ENCODE measurements at regions not wholly inside any gene's neighbourhood (a gene's known extent, or its start where the extent isn't known, plus 50 kb on each side); places are given as distances from the start of the nearest gene placed in this dataset.

DNA sequence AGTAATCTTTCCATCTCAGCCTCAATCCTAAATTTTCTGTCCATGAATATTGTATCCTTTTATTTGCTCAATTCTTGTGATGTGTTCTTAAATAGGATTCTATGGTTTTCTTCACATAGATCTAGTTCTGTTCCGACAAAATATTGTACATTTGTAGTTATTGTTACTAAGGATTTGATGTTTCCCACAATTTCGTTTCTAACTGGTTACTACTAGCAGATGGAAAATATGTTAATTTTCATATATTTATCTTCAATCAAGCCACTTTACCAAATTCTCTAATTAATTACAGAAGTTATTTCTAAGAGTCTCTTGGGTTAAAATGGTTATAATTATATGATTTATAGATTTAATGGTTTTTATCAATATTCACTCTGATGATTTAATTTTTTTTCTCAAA is 60.3 kb downstream of the SEC61B start:
- intact Hi-C loops (cut with micrococcal nuclease), result no loop called here

DNA sequence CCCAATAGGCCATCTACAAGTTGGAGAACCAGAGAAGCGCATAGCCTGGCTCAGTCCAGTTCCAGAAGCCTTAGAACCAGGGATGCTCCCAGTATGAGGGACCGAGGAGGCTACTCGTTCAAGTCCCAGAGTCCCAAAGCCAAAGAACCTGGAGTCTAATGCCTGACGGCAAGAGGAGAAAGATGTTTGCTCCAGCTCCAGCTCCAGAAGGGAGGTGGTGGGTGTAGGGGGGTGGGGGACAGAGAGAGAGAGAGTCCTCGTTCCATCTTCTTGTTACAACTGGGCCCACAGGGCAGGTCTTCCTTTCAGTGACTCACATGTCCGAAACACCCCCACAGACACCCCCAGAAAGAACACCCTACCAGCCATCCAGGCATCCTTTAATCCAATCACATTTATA is 63.9 kb downstream of the SEC61B start:
- intact Hi-C loops (cut with micrococcal nuclease), result no loop called here

DNA sequence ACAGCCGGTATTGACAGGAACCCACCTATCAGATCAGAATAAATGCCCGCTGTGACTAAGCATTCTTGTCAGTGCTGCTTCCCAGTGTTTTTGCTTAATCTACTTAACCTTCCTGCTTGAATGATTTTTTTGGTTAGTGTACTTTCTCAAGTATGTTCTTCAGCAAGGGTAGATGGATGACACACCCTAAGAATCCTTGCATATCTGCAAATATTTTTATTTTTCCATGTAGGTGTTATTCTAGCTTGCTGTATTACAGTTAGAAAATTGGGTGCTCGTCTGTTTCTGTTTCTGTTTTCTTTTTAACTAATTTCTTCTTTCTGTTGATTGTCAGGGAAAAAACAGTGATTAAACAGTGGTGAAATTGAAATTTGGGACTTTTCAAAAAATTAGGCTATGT is 64.5 kb downstream of the SEC61B start:
- intact Hi-C loops (cut with micrococcal nuclease), result no loop called here

DNA sequence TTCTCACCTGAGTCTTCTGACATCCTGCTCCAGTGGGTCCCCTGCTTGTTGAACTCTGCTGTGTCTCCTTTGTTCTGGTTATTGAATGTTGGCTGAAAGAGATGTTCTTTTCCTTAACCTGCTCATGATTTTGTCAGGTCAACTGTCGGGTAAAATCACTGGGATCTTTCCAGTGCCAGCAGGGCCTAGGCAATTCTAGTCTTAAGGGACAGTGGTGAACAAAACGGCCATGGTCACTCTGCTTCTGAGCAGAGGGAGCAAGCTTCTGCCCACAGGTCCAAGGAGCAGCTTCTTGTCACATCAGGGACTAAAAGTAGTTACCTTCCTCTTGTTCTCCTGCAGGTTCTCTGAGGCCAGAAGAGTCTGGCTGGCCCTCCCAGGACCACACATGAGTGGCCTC is 65.6 kb downstream of the SEC61B start:
- intact Hi-C loops (cut with micrococcal nuclease), result no loop called here

DNA sequence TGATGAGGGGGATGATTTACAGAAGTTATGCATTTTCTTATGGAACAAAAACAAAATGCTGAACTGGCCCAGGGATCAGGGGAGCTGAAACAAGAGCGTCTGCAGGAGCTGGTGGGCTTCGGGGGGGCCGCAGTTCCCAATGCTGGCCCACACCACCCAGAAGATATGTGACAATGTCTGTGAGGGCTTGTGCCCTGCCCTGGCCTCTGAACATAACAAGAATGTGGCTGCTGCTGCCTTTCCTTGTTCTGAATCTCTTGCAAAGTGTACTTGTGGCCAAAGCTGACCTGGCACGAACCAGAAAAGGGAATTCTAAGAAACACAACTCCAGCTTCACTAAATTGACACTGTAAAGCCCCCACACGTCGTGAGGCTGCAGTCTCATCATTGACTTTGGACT is 66.7 kb downstream of the SEC61B start:
- intact Hi-C loops (cut with micrococcal nuclease), result no loop called here

DNA sequence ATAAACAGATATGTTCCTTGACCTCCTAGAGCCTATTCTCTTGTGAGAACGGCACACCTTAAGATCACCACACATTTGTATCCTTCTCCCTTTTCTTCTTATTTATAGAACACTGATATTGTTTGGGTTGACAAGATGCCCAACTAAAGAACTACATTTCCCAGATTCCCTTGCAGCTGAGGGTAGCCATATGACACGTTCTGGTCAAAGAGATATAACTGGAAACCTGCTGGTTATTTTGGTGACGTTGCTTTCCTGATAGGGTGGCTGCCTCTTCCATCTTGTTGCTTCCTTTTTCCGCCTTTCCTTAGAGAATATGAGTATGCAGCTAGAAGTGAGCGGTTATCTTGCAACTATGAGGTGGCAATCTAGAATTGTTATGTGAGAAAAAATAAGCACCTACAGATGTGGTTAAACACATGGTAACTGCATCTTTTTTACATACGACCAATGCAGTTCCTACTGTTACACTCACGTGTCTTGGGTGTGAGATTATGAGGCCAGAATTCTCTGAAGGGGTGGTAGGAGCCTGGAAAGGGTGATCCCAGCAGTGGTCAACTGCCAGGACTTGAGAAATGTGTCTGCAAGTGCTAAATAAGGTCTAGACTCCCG is 72.9 kb downstream of the SEC61B start:
- intact Hi-C loops (cut with micrococcal nuclease), result no loop called here

DNA sequence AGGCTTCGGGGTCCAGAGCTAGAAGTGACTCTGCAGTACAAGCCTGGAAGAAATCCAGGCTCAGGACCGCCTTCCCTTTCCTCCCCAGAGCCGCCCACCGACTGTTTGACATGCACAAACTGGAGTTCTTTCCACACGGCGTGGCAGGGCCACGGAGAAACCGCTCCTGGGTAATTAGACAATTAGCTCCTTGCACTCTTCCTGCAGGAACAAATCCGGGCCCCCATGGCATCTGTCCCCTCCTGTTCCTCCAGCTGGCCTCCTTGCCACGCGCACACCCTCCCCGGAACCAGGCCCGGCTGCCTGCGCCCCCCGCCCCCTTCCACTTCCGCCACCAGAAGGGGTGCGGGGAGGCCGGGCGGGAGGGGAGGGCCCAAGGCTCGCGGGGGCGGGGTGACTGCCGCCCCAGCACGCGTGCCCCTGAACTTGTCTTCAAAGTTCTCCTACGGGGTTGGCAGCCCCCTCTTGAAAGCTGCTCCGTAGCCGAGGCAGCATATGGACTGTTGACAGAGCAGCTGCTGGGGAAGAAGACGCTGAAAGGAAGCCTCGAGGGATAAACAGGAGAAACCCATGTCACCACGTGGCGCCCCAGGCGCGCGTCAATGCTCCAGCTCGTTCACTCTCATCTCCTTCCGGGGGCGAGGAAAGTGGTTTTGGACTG is 74.3 kb downstream of the SEC61B start:
- intact Hi-C loops (cut with micrococcal nuclease), result no loop called here

DNA sequence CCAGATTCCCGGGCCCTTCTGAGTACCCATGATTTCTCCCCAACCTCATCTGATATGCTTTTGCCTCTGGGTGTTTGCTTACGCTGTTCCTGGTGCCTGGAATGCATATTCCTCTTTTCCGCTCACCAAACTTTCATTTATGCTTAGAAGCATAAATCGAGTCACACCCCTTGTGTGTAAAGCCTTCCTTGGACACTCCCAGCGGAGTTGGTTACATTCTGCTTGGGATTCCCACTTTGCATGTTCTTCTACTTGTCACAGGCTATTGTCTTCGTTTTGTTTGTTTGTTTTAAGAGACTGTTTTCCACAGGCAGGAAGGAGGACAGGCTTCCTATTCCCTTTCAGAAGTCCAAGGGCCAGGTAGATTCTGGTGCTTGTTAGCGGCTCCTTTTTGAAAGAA is 76.5 kb downstream of the SEC61B start:
- intact Hi-C loops (cut with micrococcal nuclease), result loop anchor here (1.0 kb wide), 1 partner anchor 713 kb away; no protein-coding TSS in a partner anchor

DNA sequence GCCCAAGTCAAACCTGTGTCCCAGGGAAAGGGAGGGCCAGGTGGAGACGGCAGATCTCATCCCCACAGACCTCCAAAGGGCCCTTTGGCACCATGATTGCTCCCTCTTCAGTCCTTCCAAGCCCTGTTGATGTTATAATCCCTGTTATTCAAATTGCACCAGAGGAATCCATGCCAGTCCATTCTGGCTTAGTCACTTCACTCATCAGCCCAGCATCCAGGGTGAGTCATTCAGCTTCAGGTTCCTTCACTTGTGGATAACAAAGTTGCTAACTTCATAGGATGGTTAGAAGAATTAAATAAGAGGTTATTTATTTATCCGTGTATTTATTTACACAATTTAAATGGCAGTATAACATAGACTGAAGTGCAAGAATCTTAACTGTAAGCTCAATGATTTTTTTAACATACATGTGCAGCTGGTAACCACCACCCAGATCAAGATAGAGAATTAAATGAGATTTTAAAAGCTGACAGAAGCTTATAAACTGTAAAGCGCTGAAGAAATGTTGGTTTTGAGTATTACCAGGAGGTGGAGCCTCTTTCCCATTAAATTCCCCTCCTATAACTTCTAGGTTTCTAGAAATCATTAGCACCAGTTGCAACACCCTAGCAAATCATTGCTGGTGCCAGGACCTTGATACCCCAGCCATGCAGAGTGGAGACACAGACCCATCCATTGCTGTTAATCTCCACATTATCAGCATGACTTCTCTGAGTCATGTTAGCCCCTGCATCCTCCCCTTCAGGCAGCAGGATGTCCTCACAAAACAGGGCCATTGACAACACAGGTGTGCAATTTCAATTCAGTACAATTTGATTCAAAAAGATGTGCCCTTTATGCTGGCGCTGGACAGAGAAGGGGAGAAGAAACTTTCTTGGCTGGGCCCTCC is 77.4 kb downstream of the SEC61B start:
- intact Hi-C loops (cut with micrococcal nuclease), result loop anchor here (1.0 kb wide), 1 partner anchor 712 kb away; no protein-coding TSS in a partner anchor

DNA sequence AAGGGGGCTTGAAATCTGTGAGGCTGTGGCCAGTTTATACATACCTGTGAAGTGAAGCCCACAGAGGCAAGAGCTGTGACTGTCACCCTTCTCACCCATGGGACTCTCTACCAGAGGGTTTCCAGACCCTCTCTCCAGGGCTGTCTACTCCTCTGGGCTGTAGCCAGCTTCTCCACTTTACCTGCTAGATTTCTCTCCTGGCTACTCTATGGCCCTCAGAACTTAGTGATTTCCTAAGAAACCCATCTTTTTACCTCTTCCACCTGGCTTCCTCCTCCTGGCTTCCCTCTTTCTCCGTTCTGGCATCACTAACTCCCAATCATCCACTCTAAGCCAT is 78.0 kb downstream of the SEC61B start:
- intact Hi-C loops (cut with micrococcal nuclease), result no loop called here

DNA sequence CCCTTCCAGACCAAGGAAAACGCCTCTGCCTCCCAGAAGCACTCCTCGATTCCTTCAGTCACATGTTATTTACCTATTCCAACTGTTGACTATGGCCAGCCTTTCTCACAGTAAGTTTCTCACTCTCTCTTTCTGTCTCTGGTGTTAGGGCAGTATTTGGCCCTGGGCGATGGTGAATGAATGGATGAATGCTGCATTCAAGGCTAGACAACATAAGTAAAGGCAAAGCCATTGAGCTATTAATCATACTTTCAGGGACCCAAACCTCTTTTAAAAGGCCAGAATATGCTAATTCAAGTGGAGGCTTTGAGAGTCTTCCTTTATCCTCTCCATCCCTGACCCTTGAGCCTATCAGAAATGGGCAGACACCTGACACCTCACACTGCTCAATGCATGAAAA is 78.5 kb downstream of the SEC61B start:
- intact Hi-C loops (cut with micrococcal nuclease), result no loop called here

DNA sequence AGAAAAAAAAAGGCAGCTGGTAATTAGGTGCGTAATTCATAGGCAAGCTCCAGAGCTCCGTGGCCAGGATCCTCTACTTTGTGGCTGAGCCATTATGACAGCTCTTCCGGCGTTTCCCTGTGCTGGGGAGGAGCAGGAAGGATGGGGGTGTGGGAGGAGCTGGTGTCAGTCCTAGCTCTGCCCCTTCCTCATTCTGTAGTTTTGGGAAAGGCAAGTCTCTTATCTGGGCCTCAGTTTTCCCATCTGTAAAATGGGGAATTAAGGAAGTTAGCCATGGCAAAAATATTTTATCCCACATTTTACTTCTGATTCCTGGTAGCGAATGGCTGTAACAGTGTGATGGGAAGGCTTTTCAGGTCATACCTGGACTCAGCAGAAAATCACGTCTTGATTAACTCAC is 81.1 kb downstream of the SEC61B start:
- intact Hi-C loops (cut with micrococcal nuclease), result no loop called here

DNA sequence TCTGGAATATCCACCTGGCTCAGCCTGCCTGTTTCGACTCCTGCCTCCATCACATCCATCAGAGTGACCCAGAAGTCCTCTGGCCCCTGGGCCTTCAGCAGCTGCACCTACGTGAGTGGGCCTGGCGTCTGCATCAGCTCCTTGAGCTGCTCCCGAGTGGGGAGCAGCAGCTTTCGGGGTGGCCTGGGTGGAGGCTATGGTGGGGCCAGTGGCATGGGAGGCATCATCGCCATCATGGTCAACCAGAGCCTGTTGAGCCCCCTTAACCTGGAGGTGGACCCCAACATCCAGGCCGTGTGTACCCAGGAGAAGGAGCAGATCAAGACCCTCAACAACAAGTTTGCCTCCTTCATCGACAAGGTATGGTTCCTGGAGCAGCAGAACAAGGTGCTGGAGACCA is 83.0 kb downstream of the SEC61B start:
- intact Hi-C loops (cut with micrococcal nuclease), result no loop called here

DNA sequence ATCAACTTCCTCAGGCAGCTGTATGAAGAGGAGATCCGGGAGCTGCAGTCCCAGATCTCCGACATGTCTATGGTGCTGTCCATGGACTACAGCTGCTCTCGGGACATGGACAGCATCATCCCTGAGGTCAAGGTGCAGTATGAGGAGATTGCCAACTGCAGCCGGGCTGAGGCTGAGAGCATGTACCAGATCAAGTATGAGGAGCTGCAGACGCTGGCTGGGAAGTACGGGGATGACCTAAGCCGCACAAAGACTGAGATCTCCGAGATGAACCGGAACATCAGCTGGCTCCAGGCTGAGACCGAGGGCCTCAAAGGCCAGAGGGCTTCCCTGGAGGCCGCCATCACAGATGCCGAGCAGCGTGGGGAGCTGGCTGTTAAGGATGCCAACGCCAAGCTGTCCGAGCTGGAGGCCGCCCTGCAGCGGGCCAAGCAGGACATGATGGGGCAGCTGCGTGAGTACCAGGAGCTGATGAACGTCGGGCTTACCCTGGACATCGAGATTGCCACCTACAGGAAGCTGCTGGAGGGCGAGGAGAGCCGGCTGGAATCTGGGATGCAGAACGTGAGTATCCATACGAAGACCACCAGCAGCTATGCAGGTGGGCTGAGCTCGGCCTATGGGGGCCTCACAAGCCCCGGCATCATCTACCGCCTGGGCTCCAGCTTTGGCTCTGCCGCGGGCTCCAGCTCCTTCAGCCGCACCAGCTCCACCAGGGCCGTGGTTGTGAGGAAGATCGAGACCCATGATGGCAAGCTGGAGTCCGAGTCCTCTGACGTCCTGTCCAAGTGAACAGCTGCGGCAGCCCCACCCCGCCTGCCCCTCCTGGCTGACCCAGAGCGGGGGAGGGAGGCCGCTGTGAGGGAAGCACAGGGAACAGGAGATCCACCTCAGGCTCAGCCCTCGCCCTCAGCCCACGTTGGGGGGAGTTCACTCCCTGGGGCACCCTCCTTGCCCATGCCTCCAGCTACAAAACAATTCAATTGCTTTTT is 84.0 kb downstream of the SEC61B start:
- intact Hi-C loops (cut with micrococcal nuclease), result no loop called here

DNA sequence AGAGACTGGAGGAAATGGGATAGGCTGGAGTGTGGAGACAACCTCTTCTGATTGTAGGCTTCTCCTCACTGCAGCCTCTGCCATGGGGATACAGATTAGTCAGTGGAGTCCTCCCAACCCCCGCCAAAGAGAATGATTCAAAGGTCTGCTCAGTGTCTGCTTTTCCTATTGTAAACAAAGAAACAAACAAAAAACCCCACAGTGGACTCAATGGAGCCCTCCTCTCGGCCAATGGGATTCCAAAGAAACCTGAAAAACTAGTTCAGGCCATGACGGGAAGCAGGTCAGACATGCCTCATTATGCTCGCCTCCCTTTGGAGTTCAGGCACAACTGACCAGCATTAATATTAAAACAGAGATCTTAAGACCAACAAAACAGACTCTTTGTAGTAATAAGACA is 85.8 kb downstream of the SEC61B start:
- intact Hi-C loops (cut with micrococcal nuclease), result no loop called here

DNA sequence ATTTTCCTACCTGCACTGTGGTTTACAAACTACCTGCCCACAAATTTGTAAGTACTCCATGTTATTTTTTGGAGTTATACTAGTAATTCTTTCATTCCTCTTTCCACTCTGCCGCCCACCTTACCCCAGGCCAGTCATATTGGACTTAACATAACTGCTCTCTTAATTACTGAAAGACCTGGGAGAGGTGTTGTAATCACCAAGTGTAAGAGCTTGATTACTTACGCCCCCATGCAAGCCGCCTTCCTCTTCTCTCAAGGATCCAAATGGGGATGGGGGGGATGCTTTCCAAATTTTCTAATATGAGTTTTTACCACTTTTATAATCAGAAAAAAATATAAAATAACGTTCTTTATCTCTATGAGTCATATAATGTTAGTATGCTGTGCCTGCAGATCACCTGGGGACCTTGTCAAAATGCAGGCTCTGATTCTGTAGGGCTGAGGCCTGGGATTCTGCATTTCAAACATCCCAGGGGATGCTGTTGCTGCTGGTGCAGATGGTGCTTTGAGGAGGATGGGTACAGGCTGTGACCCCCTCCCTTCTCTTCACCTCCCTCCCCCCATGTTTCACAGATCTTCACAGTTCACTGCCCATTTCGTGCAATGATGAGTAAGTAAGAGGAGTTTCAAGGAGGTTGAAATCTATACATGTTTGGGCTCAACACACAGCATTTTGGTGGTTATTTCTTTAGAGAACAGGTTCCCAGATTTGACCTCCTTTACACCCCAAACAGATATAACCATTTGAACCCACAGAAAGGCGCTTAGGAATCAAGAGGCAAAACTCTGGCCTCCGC is 87.3 kb downstream of the SEC61B start:
- intact Hi-C loops (cut with micrococcal nuclease), result no loop called here

DNA sequence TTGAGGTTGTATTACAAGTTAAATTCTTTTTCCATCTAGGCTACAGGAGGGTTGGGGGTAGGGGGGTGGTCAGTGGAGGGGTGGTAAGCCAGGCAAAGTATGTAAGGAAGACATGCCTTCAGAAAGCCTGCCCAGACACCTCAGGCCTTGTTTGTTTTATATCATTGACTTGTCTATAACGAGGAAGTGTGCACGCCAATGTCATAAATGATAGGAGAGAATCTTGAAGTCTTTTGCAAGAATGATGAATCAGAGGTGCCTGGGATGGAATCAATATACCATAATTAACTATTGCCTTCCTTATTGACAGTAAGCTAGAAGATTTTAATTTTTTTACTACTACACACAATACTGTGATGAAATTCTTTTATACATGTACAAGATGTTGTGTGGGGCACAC is 90.7 kb downstream of the SEC61B start:
- intact Hi-C loops (cut with micrococcal nuclease), result no loop called here

DNA sequence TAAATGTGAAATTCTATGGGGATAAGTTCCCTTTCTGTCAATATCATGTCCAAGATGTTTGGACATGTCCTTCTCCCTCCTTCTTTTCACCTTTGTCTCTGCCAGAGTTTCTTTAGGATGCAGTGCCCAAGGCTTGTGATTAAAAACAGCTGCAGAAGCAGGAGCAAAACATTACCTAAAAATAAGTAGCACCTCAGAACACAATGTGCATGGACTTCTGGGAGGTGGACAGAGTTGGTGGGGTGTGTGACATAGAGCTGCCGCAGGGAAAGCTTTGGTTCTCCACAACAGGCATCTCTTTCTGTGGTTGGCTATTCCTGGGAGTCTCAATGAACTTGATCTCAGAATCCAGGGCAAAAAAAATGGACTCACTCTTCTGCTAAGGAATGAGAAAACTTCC is 97.0 kb downstream of the SEC61B start:
- intact Hi-C loops (cut with micrococcal nuclease), result no loop called here

DNA sequence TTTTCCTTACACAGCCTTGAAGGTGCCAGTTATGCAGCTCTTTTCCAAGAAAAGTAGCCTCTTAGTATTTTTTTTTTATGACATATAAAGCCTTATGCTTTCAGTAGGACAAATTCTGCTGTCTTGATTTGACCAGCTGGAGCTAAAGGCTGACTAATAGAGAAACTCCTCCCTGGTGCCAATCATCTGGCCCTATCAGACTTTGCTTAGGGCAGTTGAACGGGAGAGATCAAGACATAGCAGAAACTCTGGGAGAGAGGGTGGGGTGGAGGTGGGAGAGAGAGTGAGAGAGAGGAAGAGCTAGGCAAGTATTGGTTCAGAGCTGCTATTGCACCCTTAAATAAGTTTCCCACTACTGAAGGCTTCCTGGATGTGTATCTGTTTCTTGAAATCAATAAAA is 100.2 kb downstream of the SEC61B start:
- intact Hi-C loops (cut with micrococcal nuclease), result no loop called here

DNA sequence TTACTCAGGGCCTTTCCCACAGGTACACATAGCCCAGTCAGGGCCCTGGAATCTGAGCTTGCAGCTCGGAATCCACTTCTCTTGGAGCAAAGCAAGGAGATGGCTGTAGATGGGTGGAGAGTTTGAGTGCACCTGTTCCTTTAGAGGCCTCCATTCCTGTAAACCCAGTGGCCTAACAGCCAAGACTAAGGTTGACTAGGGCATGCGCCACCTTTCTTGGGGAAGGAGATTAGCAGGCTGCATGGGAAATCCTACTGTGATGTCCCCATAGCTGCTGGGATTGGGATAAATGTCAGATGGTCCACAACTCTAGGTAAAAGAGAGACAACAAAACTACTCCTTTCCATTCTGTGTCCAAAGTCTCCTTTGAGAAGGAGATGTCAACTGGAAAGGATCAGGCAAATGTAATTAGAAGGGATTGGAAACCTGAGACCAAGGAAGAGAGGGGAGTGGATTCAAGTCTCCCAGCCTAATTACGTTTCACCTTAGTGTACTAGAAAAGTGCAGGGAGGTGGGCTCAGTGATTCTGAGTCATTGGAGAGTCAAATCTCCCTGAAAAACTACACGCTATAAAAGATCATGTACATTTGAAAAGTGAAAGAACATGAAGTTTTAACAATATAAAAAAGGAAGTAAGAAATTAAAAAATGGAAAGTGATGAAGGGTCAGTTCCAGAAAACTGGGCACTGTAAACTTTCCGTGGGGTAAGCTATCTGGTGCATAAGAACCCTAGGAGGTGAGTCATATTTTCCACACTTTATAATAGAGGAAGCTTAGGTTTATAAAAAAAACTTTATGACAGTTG is 104.2 kb downstream of the SEC61B start:
- intact Hi-C loops (cut with micrococcal nuclease), result no loop called here
